ENCODE measurements at regions not wholly inside any gene's neighbourhood (a gene's known extent, or its start where the extent isn't known, plus 50 kb on each side); places are given as distances from the start of the nearest gene placed in this dataset.

DNA sequence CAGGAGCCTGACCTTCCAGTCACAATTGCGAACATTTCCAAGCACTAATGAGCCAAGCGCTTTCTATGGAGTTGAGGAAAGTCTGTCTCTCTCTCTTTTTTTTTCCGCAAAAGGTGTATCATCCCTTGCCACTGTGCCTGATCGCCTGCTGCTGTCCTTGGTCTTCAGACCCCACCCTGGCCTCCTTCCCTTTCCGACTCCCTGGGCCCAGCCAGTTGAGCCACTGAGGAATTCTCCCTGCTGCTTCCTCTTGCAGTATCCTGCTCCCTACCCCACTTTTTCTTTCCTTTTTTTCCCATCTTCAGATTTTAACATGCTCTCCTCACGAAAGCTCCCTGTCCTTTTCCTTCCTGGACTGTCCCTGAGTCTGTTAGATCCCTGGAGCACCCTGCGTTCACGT, 396.5 kb upstream of the C2CD4B start:
- no peak for DNase-seq
- intact Hi-C loops (cut with DNase I): no loop called here

- no peak for DNase-seq
- intact Hi-C loops (cut with DNase I): no loop called here
Observed at GRCh38 chr15:62564886-62565633, 400.0 kb upstream of the C2CD4B start.

GRCh38 chr15:62565634-62566026, 400.5 kb upstream of the C2CD4B start:
- DNase-seq: no peak
- intact Hi-C loops (cut with DNase I): no loop called here

- intact Hi-C loops (cut with DNase I): no loop called here
- DNase-seq: no peak
Observed at GRCh38 chr15:62566248-62566647, 401.2 kb upstream of the C2CD4B start.

DNA sequence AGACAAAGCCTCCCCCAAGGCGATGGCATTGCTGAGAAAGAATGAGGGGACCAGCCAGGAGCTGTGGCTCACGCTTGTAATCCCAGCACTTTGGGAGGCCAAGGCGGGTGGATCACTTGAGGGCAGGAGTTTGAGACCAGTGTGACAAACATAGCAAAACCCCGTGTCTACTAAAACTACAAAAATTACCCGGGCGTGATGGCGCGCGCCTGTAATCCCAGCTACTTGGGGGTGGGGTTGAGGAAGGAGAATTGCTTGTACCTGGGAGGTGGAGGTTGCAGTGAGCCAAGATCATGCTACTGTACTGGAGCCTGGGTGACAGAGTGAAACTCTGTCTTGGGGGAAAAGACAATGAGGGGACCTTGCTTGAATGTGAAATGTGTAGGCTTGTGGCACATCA, 402.4 kb upstream of the C2CD4B start:
- intact Hi-C loops (cut with DNase I): no loop called here

DNA sequence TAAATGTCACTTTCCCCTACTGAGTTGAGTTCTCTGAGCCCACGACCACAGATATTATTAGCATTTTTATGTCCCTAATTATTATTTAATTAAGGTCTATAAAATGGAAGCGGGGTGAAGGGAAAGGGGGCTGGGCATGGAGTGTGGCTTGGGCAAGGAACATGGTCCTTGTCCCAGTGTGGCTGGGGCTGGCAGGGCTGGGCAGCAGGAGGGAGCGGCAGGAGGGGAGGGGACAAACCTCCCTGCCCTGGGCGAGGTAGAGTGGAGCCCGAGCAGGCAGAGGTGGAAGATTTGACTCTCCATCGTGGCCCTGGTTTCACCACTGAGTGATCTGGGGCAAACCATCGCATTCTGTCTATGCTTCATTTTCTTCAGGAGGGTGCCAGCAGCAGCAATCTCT, 402.9 kb upstream of the C2CD4B start:
- intact Hi-C loops (cut with DNase I): no loop called here
- no peak for DNase-seq

More for the DNA sequence above, 402.4 kb upstream of the C2CD4B start:
- no peak for DNase-seq

- intact Hi-C loops (cut with DNase I): no loop called here
- no peak for DNase-seq
Observed at GRCh38 chr15:62568702-62569101, 403.6 kb upstream of the C2CD4B start.

DNA sequence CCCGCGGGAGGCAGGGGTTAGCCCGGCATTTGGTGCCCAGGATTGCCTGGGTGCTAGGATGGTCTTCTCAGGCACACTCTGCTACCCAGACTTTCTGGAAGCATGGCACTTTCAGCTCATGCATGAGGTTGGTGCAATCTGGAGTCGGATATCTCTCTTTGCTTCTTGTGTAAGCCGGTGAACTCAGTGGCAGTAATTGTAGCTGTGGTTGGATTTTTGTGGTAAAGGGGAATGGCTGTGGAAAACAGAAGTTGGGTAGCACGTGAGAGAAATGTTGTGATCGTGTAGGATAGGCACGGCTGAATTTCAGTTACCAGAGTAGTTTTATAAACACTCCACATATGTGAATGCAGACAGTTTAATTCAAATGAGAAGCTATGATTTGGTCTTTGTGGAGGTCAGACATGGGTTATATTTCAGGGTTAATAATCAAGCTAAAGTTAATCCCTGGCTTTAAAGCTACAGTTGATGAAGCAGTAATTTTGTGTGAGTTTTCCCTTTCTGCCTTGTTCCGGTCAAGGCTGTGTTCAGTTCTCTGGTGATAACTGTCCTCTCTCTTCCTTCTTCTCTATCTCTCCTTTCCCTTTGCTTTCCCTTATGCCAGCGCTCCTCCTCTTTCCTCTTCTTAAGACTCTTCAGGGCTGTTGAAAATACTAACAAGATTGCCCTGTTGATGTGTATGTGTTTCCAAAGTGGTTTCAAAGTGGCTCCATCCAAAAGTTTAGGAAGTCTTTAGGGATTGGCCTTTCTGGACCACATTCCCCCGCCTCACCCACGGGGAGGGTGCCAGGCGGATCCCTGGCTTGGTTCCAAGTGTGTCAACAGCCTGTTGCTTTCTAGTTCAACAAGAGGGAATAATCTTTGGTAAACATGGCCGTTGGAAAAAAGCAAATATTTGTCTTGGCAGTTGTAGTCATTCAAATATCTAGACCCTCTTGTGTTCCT, 404.6 kb upstream of the C2CD4B start:
- peak in 1 of 10 donors; percentile 41 for DNase-seq
- intact Hi-C loops (cut with DNase I): no loop called here

- intact Hi-C loops (cut with DNase I): no loop called here
- no peak for DNase-seq
Observed at GRCh38 chr15:62570405-62570783, 405.3 kb upstream of the C2CD4B start.

- intact Hi-C loops (cut with DNase I): no loop called here
- no peak for DNase-seq
Observed at GRCh38 chr15:62571072-62571471, 406.0 kb upstream of the C2CD4B start.

DNA sequence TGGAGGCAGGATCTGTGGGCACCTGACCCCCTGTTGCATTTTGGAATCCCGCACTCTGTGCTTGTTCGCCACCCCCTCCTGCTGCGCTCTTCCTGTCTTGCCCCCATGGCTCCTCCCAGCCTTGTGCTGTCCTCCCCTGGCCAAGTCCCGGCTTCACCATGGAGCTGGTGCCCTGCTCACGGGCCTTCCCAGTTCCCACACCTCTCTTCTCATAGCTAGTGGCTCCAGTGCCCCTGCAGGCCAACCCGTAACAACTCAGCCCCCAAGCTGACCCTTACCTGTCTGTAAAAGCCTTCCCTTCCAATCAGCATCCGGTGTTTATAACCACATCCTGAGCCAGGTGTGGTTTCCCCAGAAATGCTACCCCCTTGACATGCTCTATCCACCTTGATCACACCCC, 407.7 kb upstream of the C2CD4B start:
- no peak for DNase-seq
- intact Hi-C loops (cut with DNase I): no loop called here

- intact Hi-C loops (cut with DNase I): no loop called here
- DNase-seq: no peak
Observed at GRCh38 chr15:62573876-62574275, 408.8 kb upstream of the C2CD4B start.

- DNase-seq: no peak
Observed at GRCh38 chr15:62578546-62578945, 413.5 kb upstream of the C2CD4B start.

GRCh38 chr15:62578960-62579359, 413.9 kb upstream of the C2CD4B start:
- intact Hi-C loops (cut with DNase I): no loop called here
- DNase-seq: no peak

More at GRCh38 chr15:62578546-62578945, 413.5 kb upstream of the C2CD4B start:
- intact Hi-C loops (cut with DNase I): no loop called here

DNA sequence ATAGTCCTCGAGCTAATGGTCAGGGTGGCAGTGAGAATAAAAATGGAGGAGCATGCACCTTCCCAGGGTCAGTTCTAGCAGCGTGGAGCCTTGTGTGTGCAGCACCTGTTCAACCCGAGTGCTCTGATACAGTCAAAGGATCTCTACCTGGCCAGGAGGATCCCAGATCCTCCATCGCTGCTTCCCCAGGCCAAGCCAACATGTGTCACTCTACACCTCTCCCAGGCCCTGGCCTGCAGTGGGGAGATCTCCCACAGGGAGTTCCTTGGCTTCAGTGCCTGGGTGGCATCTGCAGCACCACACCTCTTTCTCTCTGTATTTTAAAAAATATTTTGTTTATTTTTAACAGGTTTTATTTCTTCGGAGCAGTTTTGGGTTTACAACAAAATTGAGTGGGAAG, 414.8 kb upstream of the C2CD4B start:
- intact Hi-C loops (cut with DNase I): no loop called here
- DNase-seq: no peak

DNA sequence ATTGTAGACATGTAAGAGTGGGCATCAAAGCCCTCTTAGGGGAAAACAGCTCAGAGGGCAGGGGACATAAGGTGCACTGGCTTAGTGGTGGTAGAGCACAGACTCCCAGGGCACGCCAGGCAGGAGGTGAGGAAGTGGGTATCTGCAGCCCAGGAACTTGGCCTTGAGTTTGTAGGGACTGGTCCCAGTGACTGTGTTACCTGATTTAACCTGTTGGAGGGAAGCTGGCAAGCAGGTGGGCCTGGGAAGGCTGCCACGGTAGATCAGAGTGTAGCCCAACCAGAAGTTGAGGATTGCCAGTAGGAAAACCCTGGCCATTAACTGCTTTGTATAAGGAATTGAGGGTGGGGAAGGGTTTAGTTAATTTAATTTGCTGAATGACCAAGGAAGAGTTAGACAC, 417.5 kb upstream of the C2CD4B start:
- DNase-seq: no peak
- intact Hi-C loops (cut with DNase I): no loop called here

DNA sequence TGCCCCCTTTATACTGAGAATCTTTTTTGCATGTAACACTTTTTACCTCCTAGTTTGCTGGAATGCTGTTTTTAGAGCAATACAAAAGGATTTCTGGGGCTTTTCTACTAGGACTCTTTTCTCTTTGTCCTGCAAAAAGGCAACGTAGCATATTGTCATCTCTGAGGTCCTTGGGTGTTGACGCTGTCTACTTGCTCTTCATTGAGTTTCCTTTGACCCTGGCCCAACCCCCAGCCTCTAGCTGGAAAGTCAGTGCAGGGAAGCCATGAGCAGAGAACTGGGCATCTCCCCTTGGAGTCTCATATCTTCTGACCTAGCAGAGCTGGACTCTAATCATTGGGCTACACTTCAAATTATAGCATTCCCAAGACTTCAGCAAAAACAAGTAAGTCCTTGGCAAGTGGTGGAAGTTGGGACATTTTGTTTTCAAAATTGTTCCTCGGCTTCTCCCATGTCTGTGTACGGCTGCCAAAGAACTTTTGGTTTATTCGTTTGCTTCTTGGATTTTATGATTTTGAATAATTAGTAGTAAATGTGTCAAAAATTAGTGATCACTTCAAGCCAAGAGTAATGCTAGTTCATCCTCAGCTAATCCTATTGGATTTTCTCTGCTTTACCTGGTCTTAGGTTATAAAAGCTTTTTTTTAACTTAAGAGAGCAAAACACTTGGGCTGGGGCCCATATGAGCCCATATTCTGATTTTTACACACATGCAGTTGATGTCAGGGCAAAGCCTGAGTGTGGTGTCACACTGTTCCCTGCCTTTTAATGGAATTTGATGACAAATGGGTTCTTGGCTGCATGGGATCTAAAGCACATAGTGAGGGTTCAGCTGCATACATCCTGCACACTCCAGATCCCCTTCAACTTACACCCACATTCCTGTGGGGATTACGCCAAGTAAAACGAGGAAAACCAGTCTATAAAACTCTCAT, 419.5 kb upstream of the C2CD4B start:
- intact Hi-C loops (cut with DNase I): no loop called here
- DNase-seq: no peak

- DNase-seq: no peak
- intact Hi-C loops (cut with DNase I): no loop called here
Observed at GRCh38 chr15:62588938-62589670, 424.0 kb upstream of the C2CD4B start.

GRCh38 chr15:62591842-62592838, 427.1 kb upstream of the C2CD4B start:
- no peak for DNase-seq

More at GRCh38 chr15:62591842-62592838, 427.1 kb upstream of the C2CD4B start:
- intact Hi-C loops (cut with DNase I): no loop called here

All from posterior cingulate gyrus (tissue), 11 donors.